Neural progenitor cell (in vitro differentiated cells): ENCODE measurements at regions not wholly inside any gene's neighbourhood (a gene's known extent, or its start where the extent isn't known, plus 50 kb on each side); places are given as distances from the start of the nearest gene placed in this dataset.

Source experiments
- DNase-seq: peaks from one replicate; pipeline ENCODE4 v3.0.0-alpha.2; 2016; ENCODE audit warnings: low spot score
- H2AFZ ChIP-seq: fragments of 200-600 bp; sonication (generic); replicated peaks from 2 replicates; pipeline ENCODE4 v1.6.1; 2016; ENCODE audit warnings: antibody characterized with exemption
- H3F3A ChIP-seq: fragments of 200-600 bp; sonication (generic); 2 replicates; pipeline ENCODE4 v1.6.1; 2016; ENCODE audit warnings: antibody characterized with exemption, low read depth
- H3K27ac ChIP-seq: fragments of 200-600 bp; sonication (generic); 2 replicates; pipeline ENCODE4 v1.5.1; 2016; ENCODE audit warnings: mild to moderate bottlenecking
- H3K27me3 ChIP-seq: fragments of 200-600 bp; sonication (generic); 2 replicates; pipeline ENCODE4 v1.6.1; 2016; ENCODE audit warnings: mild to moderate bottlenecking, moderate library complexity
- H3K36me3 ChIP-seq: fragments of 200-600 bp; sonication (generic); 2 replicates; pipeline ENCODE4 v1.5.1; 2016
- H3K4me1 ChIP-seq: fragments of 200-600 bp; sonication (generic); 2 replicates; pipeline ENCODE4 v1.6.1; 2016; ENCODE audit warnings: mixed run types
- H3K4me2 ChIP-seq: fragments of 200-600 bp; sonication (generic); 2 replicates; pipeline ENCODE4 v1.6.1; 2016
- H3K4me3 ChIP-seq: fragments of 200-600 bp; sonication (generic); 2 replicates; pipeline ENCODE4 v1.5.1; 2016
- H3K79me2 ChIP-seq: fragments of 200-600 bp; sonication (generic); 2 replicates; pipeline ENCODE4 v1.6.1; 2016; ENCODE audit warnings: low read depth
- H3K9ac ChIP-seq: fragments of 200-600 bp; sonication (generic); 2 replicates; pipeline ENCODE4 v1.6.1; 2016
- H3K9me3 ChIP-seq: fragments of 200-600 bp; sonication (generic); 2 replicates; pipeline ENCODE4 v1.5.1; 2016; ENCODE audit warnings: low read depth
- H4K20me1 ChIP-seq: fragments of 200-600 bp; sonication (generic); 2 replicates; pipeline ENCODE4 v1.6.1; 2016; ENCODE audit warnings: low read depth
- H3K27ac Mint-ChIP-seq: 3 replicates; pipeline ENCODE4 v1.8.0; 2021; ENCODE audit warnings: mixed read lengths
- H3K27me3 Mint-ChIP-seq: 2 replicates; pipeline ENCODE4 v1.8.0; 2022; ENCODE audit warnings: low read depth, mild to moderate bottlenecking, inconsistent platforms, moderate library complexity, mixed read lengths; ENCODE audit not compliant: insufficient read depth
- H3K36me3 Mint-ChIP-seq: 3 replicates; pipeline ENCODE4 v1.8.0; 2021; ENCODE audit warnings: mixed read lengths
- H3K4me1 Mint-ChIP-seq: 3 replicates; pipeline ENCODE4 v1.8.0; 2021; ENCODE audit warnings: mixed read lengths
- H3K4me3 Mint-ChIP-seq: 3 replicates; pipeline ENCODE4 v1.8.0; 2021; ENCODE audit warnings: mild to moderate bottlenecking, moderate library complexity, mixed read lengths
- H3K9me3 Mint-ChIP-seq: 3 replicates; pipeline ENCODE4 v1.8.0; 2020; ENCODE audit warnings: mixed read lengths
- CTCF ChIP-seq: fragments of 200-600 bp; sonication (generic); IDR thresholded peaks from 2 replicates; pipeline ENCODE4 v1.5.1; 2017; ENCODE audit warnings: antibody characterized with exemption, mild to moderate bottlenecking
- EZH2 ChIP-seq: fragments of 200-600 bp; sonication (generic); IDR thresholded peaks from 2 replicates; pipeline ENCODE4 v1.6.1; 2017; ENCODE audit warnings: antibody characterized with exemption, mild to moderate bottlenecking, moderate library complexity
- EZH2phosphoT487 ChIP-seq: fragments of 200-600 bp; sonication (generic); IDR thresholded peaks from 2 replicates; pipeline ENCODE4 v1.6.1; 2017; ENCODE audit warnings: antibody characterized with exemption

DNA sequence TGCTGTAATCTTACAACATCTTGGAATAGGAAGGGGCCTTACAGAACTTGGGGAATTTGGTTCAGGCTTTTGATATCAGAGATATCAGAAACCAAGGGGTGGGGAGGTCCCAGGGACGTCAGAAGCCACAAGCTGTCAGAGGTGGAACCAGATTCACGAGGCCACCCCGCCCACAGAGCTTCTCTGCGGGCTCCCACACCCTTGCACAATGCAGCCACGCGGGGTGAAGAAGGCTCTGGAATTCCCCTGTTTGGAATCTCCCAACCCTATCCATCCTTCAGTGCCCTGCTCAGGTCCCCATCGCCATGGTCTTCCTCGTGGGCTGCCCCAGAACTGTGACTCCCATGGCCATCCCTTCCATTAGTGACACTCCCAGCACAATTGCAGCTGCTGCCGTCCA, 247.1 kb upstream of the SHH start:
- H3K27ac ChIP-seq, result no peak overlapping the region
- H3K9ac ChIP-seq, result no peak overlapping the region
- H3K27me3 ChIP-seq, result no peaks in the 10 kb centered on the region
- Mint-ChIP-seq H3K27ac (no peak overlapping the region), H3K4me3 (no peak overlapping the region), H3K36me3 (no peaks in the 10 kb centered on the region), H3K4me1 (no peaks in the 10 kb centered on the region), H3K27me3 (peaks cover 3% of the 10 kb centered on the region), H3K9me3 (peaks cover 6% of the 10 kb centered on the region)
- H3K4me1 ChIP-seq, result no peaks in the 10 kb centered on the region
- no peak overlapping the region for H3K4me2 ChIP-seq
- peaks cover 7% of the 10 kb centered on the region for H3F3A ChIP-seq
- H3K36me3 ChIP-seq, result no peaks in the 10 kb centered on the region
- no peak overlapping the region for H2AFZ ChIP-seq
- no peak overlapping the region for H3K4me3 ChIP-seq
- no peaks in the 10 kb centered on the region for H3K9me3 ChIP-seq
- DNase-seq, result no peak
- H4K20me1 ChIP-seq, result no peaks in the 10 kb centered on the region
- no peaks in the 10 kb centered on the region for H3K79me2 ChIP-seq
- TF ChIP-seq EZH2 (no peak), EZH2phosphoT487 (no peak), CTCF (no peak)

- peaks cover 7% of the 10 kb centered on the region for H3F3A ChIP-seq
- DNase-seq, result no peak
- H3K4me3 ChIP-seq, result no peak overlapping the region
- no peak overlapping the region for H2AFZ ChIP-seq
- H3K9me3 ChIP-seq, result no peaks in the 10 kb centered on the region
- no peaks in the 10 kb centered on the region for H3K27me3 ChIP-seq
- no peaks in the 10 kb centered on the region for H3K4me1 ChIP-seq
- Mint-ChIP-seq H3K4me3 (no peak overlapping the region), H3K4me1 (no peaks in the 10 kb centered on the region), H3K9me3 (peaks cover 6% of the 10 kb centered on the region), H3K27ac (no peak overlapping the region), H3K27me3 (peaks cover 3% of the 10 kb centered on the region), H3K36me3 (no peaks in the 10 kb centered on the region)
- no peaks in the 10 kb centered on the region for H3K79me2 ChIP-seq
- no peaks in the 10 kb centered on the region for H4K20me1 ChIP-seq
- H3K27ac ChIP-seq, result no peak overlapping the region
- H3K4me2 ChIP-seq, result no peak overlapping the region
- TF ChIP-seq EZH2phosphoT487 (no peak), EZH2 (no peak), CTCF (no peak)
- no peak overlapping the region for H3K9ac ChIP-seq
- H3K36me3 ChIP-seq, result no peaks in the 10 kb centered on the region
Measured at GRCh38 chr7:156058248-156058647, 246.0 kb upstream of the SHH start.

GRCh38 chr7:156056534-156056933, 244.3 kb upstream of the SHH start:
- Mint-ChIP-seq H3K27me3 (peaks cover 3% of the 10 kb centered on the region), H3K4me3 (no peak overlapping the region), H3K4me1 (no peaks in the 10 kb centered on the region), H3K27ac (no peak overlapping the region), H3K36me3 (no peaks in the 10 kb centered on the region), H3K9me3 (peaks cover 8% of the 10 kb centered on the region)
- H3K4me1 ChIP-seq, result no peaks in the 10 kb centered on the region
- H3K36me3 ChIP-seq, result no peaks in the 10 kb centered on the region
- no peak overlapping the region for H3K4me2 ChIP-seq
- TF ChIP-seq EZH2 (no peak), EZH2phosphoT487 (no peak), CTCF (no peak)
- H3K9ac ChIP-seq, result no peak overlapping the region
- H3K27me3 ChIP-seq, result no peaks in the 10 kb centered on the region
- H3K9me3 ChIP-seq, result no peaks in the 10 kb centered on the region
- no peak for DNase-seq
- H3K4me3 ChIP-seq, result no peak overlapping the region
- H3K27ac ChIP-seq, result no peak overlapping the region
- no peaks in the 10 kb centered on the region for H4K20me1 ChIP-seq
- no peaks in the 10 kb centered on the region for H3K79me2 ChIP-seq
- H2AFZ ChIP-seq, result no peak overlapping the region
- H3F3A ChIP-seq, result peaks cover 7% of the 10 kb centered on the region
